Mucosa of descending colon (tissue), 3 donors: ENCODE measurements at regions not wholly inside any gene's neighbourhood (a gene's known extent, or its start where the extent isn't known, plus 50 kb on each side); places are given as distances from the start of the nearest gene placed in this dataset.
A peak's percentile ranks its signal among the peaks of the same experiment; 100 is the strongest.

Experiments used
- ATAC-seq: fragments of 200-7000 bp; cut with Tn5 transposase; one replicate; pipeline ENCODE4 v1.9.1; 2020; ENCODE audit warnings: mild to moderate bottlenecking, moderate library complexity
- DNase-seq, 3 donors: peaks; one replicate each; pipeline ENCODE4 v3.0.0-alpha.2; 2020
- H3K36me3 ChIP-seq: fragments of 200-600 bp; one replicate; pipeline ENCODE4 v1.8.0; 2021; ENCODE audit warnings: low read depth, mild to moderate bottlenecking
- H3K4me1 ChIP-seq: fragments of 200-600 bp; one replicate; pipeline ENCODE4 v1.8.0; 2021; ENCODE audit warnings: low read depth, mild to moderate bottlenecking
- H3K4me3 ChIP-seq: fragments of 200-600 bp; one replicate; pipeline ENCODE4 v1.8.0; 2021; ENCODE audit warnings: mild to moderate bottlenecking
- H3K9me3 ChIP-seq: fragments of 200-600 bp; one replicate; pipeline ENCODE4 v1.8.0; 2021; ENCODE audit warnings: mild to moderate bottlenecking
- CTCF ChIP-seq: fragments of 200-600 bp; IDR thresholded peaks from one replicate; pipeline ENCODE4 v1.8.0; 2022; ENCODE audit warnings: antibody characterized with exemption, mild to moderate bottlenecking
- intact Hi-C, 2 donors: fragments of 100-400 bp; cut with DNase I in 1 of 2; cut with micrococcal nuclease in 1 of 2; formaldehyde crosslinking; loops; one replicate each; pipeline versions ENCODE4 v1.11.0 to v1.11.1; 2022; cut with DNase I, micrococcal nuclease
- donor health status: DM: no; HTN: no; CAD: no; lungs with moderate emphysema.
- donor health status: DM: no; HTN: no; CAD: no.
- donor health status: DM: no; HTN: yes; CAD: no.

GRCh38 chr1:181150273-181150672 is 61.8 kb downstream of the IER5 start:
- no peaks in the 10 kb centered on the region for H3K36me3 ChIP-seq
- DNase-seq (no peak), ATAC-seq (no peak)
- TF ChIP-seq CTCF, result no peak
- no peaks in the 10 kb centered on the region for H3K9me3 ChIP-seq
- no peaks in the 10 kb centered on the region for H3K4me1 ChIP-seq
- intact Hi-C loops, result no loop called here
- H3K4me3 ChIP-seq, result no peak overlapping the region

GRCh38 chr1:181150842-181151241 is 62.3 kb downstream of the IER5 start:
- no peak for ATAC-seq
- no peaks in the 10 kb centered on the region for H3K4me1 ChIP-seq
- TF ChIP-seq CTCF, result no peak
- no peak overlapping the region for H3K4me3 ChIP-seq
- no peak for DNase-seq
- intact Hi-C loops, result no loop called here
- no peaks in the 10 kb centered on the region for H3K9me3 ChIP-seq
- H3K36me3 ChIP-seq, result no peaks in the 10 kb centered on the region

GRCh38 chr1:181151378-181152326 is 63.2 kb downstream of the IER5 start:
- ATAC-seq, result peak; percentile 19
- Histone ChIP-seq H3K4me3 (no peak overlapping the region), H3K4me1 (no peaks in the 10 kb centered on the region), H3K9me3 (no peaks in the 10 kb centered on the region), H3K36me3 (no peaks in the 10 kb centered on the region)
- DNase-seq, result no peak
- intact Hi-C loops, result no loop called here
- TF ChIP-seq CTCF, result no peak

GRCh38 chr1:181152892-181153633 is 64.6 kb downstream of the IER5 start:
- Histone ChIP-seq H3K4me1 (no peaks in the 10 kb centered on the region), H3K36me3 (no peaks in the 10 kb centered on the region), H3K9me3 (no peaks in the 10 kb centered on the region), H3K4me3 (no peak overlapping the region)
- peak; percentile 55 to 77 (median 59) for DNase-seq
- ATAC-seq, result peak; percentile 74
- TF ChIP-seq CTCF, result no peak
- intact Hi-C loops, result no loop called here

- Histone ChIP-seq H3K4me3 (no peak overlapping the region), H3K9me3 (no peaks in the 10 kb centered on the region), H3K36me3 (no peaks in the 10 kb centered on the region), H3K4me1 (no peaks in the 10 kb centered on the region)
- TF ChIP-seq CTCF, result no peak
- DNase-seq, result no peak
- intact Hi-C loops, result no loop called here
- ATAC-seq, result no peak
These were observed 65.1 kb downstream of the IER5 start for GRCh38 chr1:181153634-181153961.
